Naive thymus-derived CD4-positive, alpha-beta T cell (primary cell): ENCODE measurements at regions not wholly inside any gene's neighbourhood (a gene's known extent, or its start where the extent isn't known, plus 50 kb on each side); places are given as distances from the start of the nearest gene placed in this dataset.
"Not testable (repeated sequence)": the region's sequence is repeated elsewhere in the genome, so short reads cannot be mapped to it uniquely, and the experiment has no call there.

Experiments used
- ATAC-seq: fragments of 150-1000 bp; cut with Tn5 transposase; 2 replicates; pipeline ENCODE4 v1.10.0; 2021; ENCODE audit warnings: mild to moderate bottlenecking, moderate library complexity
- CTCF ChIA-PET: fragments of 350-600 bp; sonication (Branson Sonifier 250); formaldehyde crosslinking; loops from one replicate; lab custom pipeline; 2021; ENCODE audit warnings: antibody characterized with exemption; lab: Charles Lee
- POLR2A ChIA-PET: fragments of 350-600 bp; sonication (Branson Sonifier 250); formaldehyde crosslinking; loops from one replicate; lab custom pipeline; 2021; ENCODE audit warnings: antibody characterized with exemption, inconsistent platforms; lab: Charles Lee
- DNase-seq, 9 donors: peaks; one replicate each; pipeline versions ENCODE4 v3.0.0 to v3.0.0-alpha.2; 2020 to 2022; ENCODE audit warnings: mixed read lengths in 1 of 9
- H3K27ac ChIP-seq: one replicate; pipeline ENCODE4 v1.7.0; 2013; ENCODE audit warnings: mild to moderate bottlenecking, low read depth, low read length, moderate library complexity
- H3K27me3 ChIP-seq, 2 donors: one replicate each; pipeline ENCODE4 v1.7.0; 2013; ENCODE audit warnings: low read length in 2 of 2, mild to moderate bottlenecking in 2 of 2, moderate library complexity in 2 of 2; ENCODE audit not compliant: control insufficient read depth in 2 of 2, insufficient read depth in 2 of 2
- H3K36me3 ChIP-seq, 3 experiments: 1 replicate in 2 of 3; 2 replicates in 1 of 3; pipeline ENCODE4 v1.7.0; 2013; ENCODE audit warnings: low read length in 3 of 3, mild to moderate bottlenecking in 3 of 3, moderate library complexity in 1 of 3; ENCODE audit not compliant: insufficient read depth in 3 of 3, control insufficient read depth in 2 of 3
- H3K4me1 ChIP-seq, 2 donors: one replicate each; pipeline ENCODE4 v1.7.0; 2013; ENCODE audit warnings: low read length in 2 of 2, mild to moderate bottlenecking in 2 of 2, moderate library complexity in 1 of 2; ENCODE audit not compliant: control insufficient read depth in 2 of 2, insufficient read depth in 2 of 2
- H3K4me3 ChIP-seq: 2 replicates; pipeline ENCODE4 v1.7.0; 2013; ENCODE audit warnings: mild to moderate bottlenecking, low read length
- H3K9me3 ChIP-seq, 3 experiments: 1 replicate in 2 of 3; 2 replicates in 1 of 3; pipeline ENCODE4 v1.7.0; 2013; ENCODE audit warnings: low read length in 3 of 3; ENCODE audit not compliant: control insufficient read depth in 2 of 3
- H3K27ac Mint-ChIP-seq, 9 donors: one replicate each; pipeline ENCODE4 v1.8.0; 2020 to 2022; ENCODE audit warnings: mixed read lengths in 9 of 9, mild to moderate bottlenecking in 8 of 9, moderate library complexity in 5 of 9, inconsistent platforms in 2 of 9
- H3K27me3 Mint-ChIP-seq, 5 donors: one replicate each; pipeline ENCODE4 v1.8.0; 2021 to 2022; ENCODE audit warnings: mixed read lengths in 5 of 5, mild to moderate bottlenecking in 1 of 5
- H3K36me3 Mint-ChIP-seq, 5 donors: one replicate each; pipeline ENCODE4 v1.8.0; 2020 to 2022; ENCODE audit warnings: mixed read lengths in 5 of 5, mild to moderate bottlenecking in 3 of 5, inconsistent platforms in 1 of 5
- H3K4me1 Mint-ChIP-seq, 7 donors: one replicate each; pipeline ENCODE4 v1.8.0; 2020 to 2022; ENCODE audit warnings: mixed read lengths in 7 of 7, mild to moderate bottlenecking in 3 of 7, inconsistent platforms in 1 of 7
- H3K4me3 Mint-ChIP-seq, 10 donors: one replicate each; pipeline ENCODE4 v1.8.0; 2020 to 2022; ENCODE audit warnings: mild to moderate bottlenecking in 10 of 10, mixed read lengths in 10 of 10, moderate library complexity in 6 of 10, inconsistent platforms in 2 of 10
- H3K9me3 Mint-ChIP-seq, 11 donors: one replicate each; pipeline ENCODE4 v1.8.0; 2020 to 2022; ENCODE audit warnings: mixed read lengths in 11 of 11, mild to moderate bottlenecking in 4 of 11, inconsistent platforms in 1 of 11, moderate library complexity in 1 of 11
- intact Hi-C, 2 donors: fragments of 100-400 bp; cut with micrococcal nuclease; formaldehyde crosslinking; loops; one replicate each; pipeline ENCODE4 v1.15.1; 2023

- CTCF ChIA-PET: no interaction called here
- peaks cover 0 to 44% (median 24%) of the 10 kb centered on the region in 5 donors for H3K27me3 Mint-ChIP-seq
- no peak overlapping the region for H3K27ac Mint-ChIP-seq
- no peak overlapping the region for H3K4me3 Mint-ChIP-seq
- peaks cover 0 to 5% (median 0%) of the 10 kb centered on the region in 11 donors for H3K9me3 Mint-ChIP-seq
- Histone ChIP-seq H3K4me1 (no peaks in the 10 kb centered on the region), H3K36me3 (no peaks in the 10 kb centered on the region), H3K27ac (no peak overlapping the region), H3K27me3 (no peaks in the 10 kb centered on the region), H3K9me3 (no peaks in the 10 kb centered on the region), H3K4me3 (no peak overlapping the region)
- peaks cover 0 to under 1% (median 0%) of the 10 kb centered on the region in 5 donors for H3K36me3 Mint-ChIP-seq
- DNase-seq: no peak
- POLR2A ChIA-PET: no interaction called here
- no peak for ATAC-seq
- intact Hi-C loops: no loop called here
- no peaks in the 10 kb centered on the region for H3K4me1 Mint-ChIP-seq
Observed at GRCh38 chr1:3996846-3997705, 97.0 kb upstream of the C1orf174 start.

DNA sequence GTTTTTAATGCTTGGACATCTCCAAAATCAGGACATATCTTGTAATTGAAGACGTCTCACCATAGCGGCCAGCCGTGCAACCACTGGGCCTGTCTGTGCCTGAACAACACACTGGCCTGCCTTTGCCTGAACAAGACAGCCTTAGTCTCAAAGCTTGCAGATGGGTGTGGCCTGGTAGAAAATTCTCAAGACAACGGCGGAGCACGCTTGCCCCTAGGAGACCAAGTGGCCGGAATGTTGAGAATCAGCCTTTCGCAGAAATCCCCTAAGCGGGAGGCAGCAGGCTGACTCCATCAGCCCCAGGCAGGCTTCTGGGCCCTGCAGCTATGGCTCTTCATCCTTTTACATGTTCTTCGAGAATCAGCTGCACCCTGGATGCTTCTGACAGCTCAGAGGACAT is 98.0 kb upstream of the C1orf174 start:
- Histone ChIP-seq H3K9me3 (no peaks in the 10 kb centered on the region), H3K4me1 (no peaks in the 10 kb centered on the region), H3K4me3 (no peak overlapping the region), H3K27ac (no peak overlapping the region), H3K36me3 (no peaks in the 10 kb centered on the region), H3K27me3 (no peaks in the 10 kb centered on the region)
- Mint-ChIP-seq H3K4me3 (no peak overlapping the region), H3K27me3 (peaks cover 0 to 39% (median 24%) of the 10 kb centered on the region in 5 donors), H3K4me1 (no peaks in the 10 kb centered on the region), H3K9me3 (peaks cover 0 to 3% (median 0%) of the 10 kb centered on the region in 11 donors), H3K36me3 (no peaks in the 10 kb centered on the region), H3K27ac (no peak overlapping the region)
- ATAC-seq (no peak), DNase-seq (no peak)
- intact Hi-C loops: no loop called here
- ChIA-PET CTCF (no interaction called here), POLR2A (no interaction called here)

- H3K4me3 Mint-ChIP-seq, H3K4me1 Mint-ChIP-seq, H3K4me3 ChIP-seq, ATAC-seq, H3K9me3 Mint-ChIP-seq, DNase-seq, H3K36me3 ChIP-seq, H3K9me3 ChIP-seq, H3K27ac ChIP-seq, intact Hi-C loops, H3K27ac Mint-ChIP-seq, H3K27me3 ChIP-seq, CTCF ChIA-PET, H3K4me1 ChIP-seq, POLR2A ChIA-PET, H3K36me3 Mint-ChIP-seq: not testable (repeated sequence)
- peaks cover 0 to 35% (median 23%) of the 10 kb centered on the region in 5 donors for H3K27me3 Mint-ChIP-seq
Observed at GRCh38 chr1:3999514-3999913, 99.4 kb upstream of the C1orf174 start.

- ATAC-seq: no peak
- Mint-ChIP-seq H3K9me3 (peaks cover 0 to 3% (median 0%) of the 10 kb centered on the region in 11 donors), H3K27me3 (peaks cover 0 to 35% (median 26%) of the 10 kb centered on the region in 5 donors), H3K36me3 (no peaks in the 10 kb centered on the region), H3K4me3 (no peak overlapping the region), H3K27ac (no peak overlapping the region), H3K4me1 (no peaks in the 10 kb centered on the region)
- Histone ChIP-seq H3K9me3 (no peaks in the 10 kb centered on the region), H3K4me1 (no peaks in the 10 kb centered on the region), H3K27ac (no peak overlapping the region), H3K4me3 (no peak overlapping the region), H3K36me3 (no peaks in the 10 kb centered on the region), H3K27me3 (no peaks in the 10 kb centered on the region)
- no peak for DNase-seq
- intact Hi-C loops: no loop called here
- ChIA-PET POLR2A (no interaction called here), CTCF (no interaction called here)
Observed at GRCh38 chr1:3999941-4000735, 100.1 kb upstream of the C1orf174 start.

DNA sequence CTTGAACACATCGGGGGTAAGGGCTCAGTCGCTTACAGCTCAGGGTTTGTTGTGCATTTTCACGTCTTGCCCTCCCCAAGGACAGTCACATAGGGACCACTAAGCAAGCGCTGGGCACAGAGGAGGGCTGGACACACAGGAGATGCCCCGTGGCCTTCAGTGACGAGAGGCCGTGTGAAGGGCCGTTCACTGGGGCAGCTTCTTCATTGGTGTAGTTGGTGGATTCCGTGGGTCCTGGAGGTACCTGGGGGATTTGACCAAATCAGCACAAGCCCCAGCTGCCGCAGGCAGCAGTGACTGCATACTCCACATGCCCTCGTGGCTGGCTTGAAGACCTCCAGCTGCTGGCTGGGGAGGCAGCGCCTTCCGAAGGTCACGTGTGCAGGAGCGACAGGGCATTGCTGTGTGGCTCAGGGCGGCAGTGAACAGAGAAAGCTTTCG is 100.8 kb upstream of the C1orf174 start:
- Histone ChIP-seq H3K9me3 (no peaks in the 10 kb centered on the region), H3K27ac (no peak overlapping the region), H3K4me1 (no peaks in the 10 kb centered on the region), H3K27me3 (no peaks in the 10 kb centered on the region), H3K4me3 (no peak overlapping the region), H3K36me3 (no peaks in the 10 kb centered on the region)
- Mint-ChIP-seq H3K9me3 (peaks cover 0 to 4% (median 0%) of the 10 kb centered on the region in 11 donors), H3K36me3 (no peaks in the 10 kb centered on the region), H3K4me3 (no peak overlapping the region), H3K27me3 (peaks cover 0 to 39% (median 29%) of the 10 kb centered on the region in 5 donors), H3K4me1 (no peaks in the 10 kb centered on the region), H3K27ac (no peak overlapping the region)
- intact Hi-C loops: no loop called here
- DNase-seq (no peak), ATAC-seq (no peak)
- ChIA-PET CTCF (no interaction called here), POLR2A (no interaction called here)

GRCh38 chr1:4001461-4001860 is 101.4 kb upstream of the C1orf174 start:
- peaks cover 0 to 4% (median 0%) of the 10 kb centered on the region in 11 donors for H3K9me3 Mint-ChIP-seq
- CTCF ChIA-PET: no interaction called here
- POLR2A ChIA-PET: no interaction called here
- ATAC-seq (no peak), DNase-seq (no peak)
- no peak overlapping the region for H3K27ac Mint-ChIP-seq
- H3K9me3 ChIP-seq: no peaks in the 10 kb centered on the region
- H3K27me3 Mint-ChIP-seq: peaks cover 0 to 37% (median 29%) of the 10 kb centered on the region in 5 donors
- H3K36me3 ChIP-seq: no peaks in the 10 kb centered on the region
- H3K27me3 ChIP-seq: no peaks in the 10 kb centered on the region
- no peaks in the 10 kb centered on the region for H3K4me1 Mint-ChIP-seq
- no peak overlapping the region for H3K27ac ChIP-seq
- intact Hi-C loops: no loop called here
- no peaks in the 10 kb centered on the region for H3K4me1 ChIP-seq
- no peaks in the 10 kb centered on the region for H3K36me3 Mint-ChIP-seq
- H3K4me3 ChIP-seq: no peak overlapping the region
- H3K4me3 Mint-ChIP-seq: no peak overlapping the region
